ENCODE measurements at regions not wholly inside any gene's neighbourhood (a gene's known extent, or its start where the extent isn't known, plus 50 kb on each side); places are given as distances from the start of the nearest gene placed in this dataset.

- Histone ChIP-seq H2AFZ (ENCODE audit: low read depth, low read length) (no peak overlapping the region), H3K4me2 (ENCODE audit: low read length) (no peak overlapping the region), H3K36me3 (replicated peaks; ENCODE audit: low read depth, low read length) (no peaks in the 10 kb centered on the region), H3K27ac (ENCODE audit: low read length) (no peak overlapping the region), H3K9ac (ENCODE audit: low read length) (no peak overlapping the region), H3K79me2 (ENCODE audit: low read length) (no peaks in the 10 kb centered on the region), H3K4me3 (ENCODE audit: low read length) (no peak overlapping the region), H4K20me1 (ENCODE audit: insufficient read depth, low read length) (no peaks in the 10 kb centered on the region), H3K27me3 (ENCODE audit: low read depth, low read length) (peaks cover 64% of the 10 kb centered on the region), H3K9me3 (ENCODE audit: insufficient read depth, low read length) (no peaks in the 10 kb centered on the region), H3K4me1 (ENCODE audit: low read length) (no peaks in the 10 kb centered on the region)
- TF ChIP-seq CTCF (IDR thresholded peaks at IDR 0.05; ENCODE audit: low read depth, low read length) (no peak), EZH2phosphoT487 (IDR thresholded peaks at IDR 0.05; ENCODE audit: low read depth) (no peak)
These were observed 137.1 kb upstream of the KCNG1 start for GRCh38 chr20:51159981-51160380.

GRCh38 chr20:51159303-51159702 lies 136.4 kb upstream of the KCNG1 start:
- Histone ChIP-seq H4K20me1 (ENCODE audit: insufficient read depth, low read length) (no peaks in the 10 kb centered on the region), H3K9ac (ENCODE audit: low read length) (no peak overlapping the region), H3K27ac (ENCODE audit: low read length) (no peak overlapping the region), H3K4me2 (ENCODE audit: low read length) (no peak overlapping the region), H3K36me3 (replicated peaks; ENCODE audit: low read depth, low read length) (no peaks in the 10 kb centered on the region), H3K27me3 (ENCODE audit: low read depth, low read length) (peaks cover 71% of the 10 kb centered on the region), H3K4me1 (ENCODE audit: low read length) (no peaks in the 10 kb centered on the region), H3K4me3 (ENCODE audit: low read length) (no peak overlapping the region), H3K9me3 (ENCODE audit: insufficient read depth, low read length) (no peaks in the 10 kb centered on the region), H3K79me2 (ENCODE audit: low read length) (no peaks in the 10 kb centered on the region), H2AFZ (ENCODE audit: low read depth, low read length) (no peak overlapping the region)
- no peak for TF ChIP-seq EZH2phosphoT487 (IDR thresholded peaks at IDR 0.05; ENCODE audit: low read depth)
- no peak for TF ChIP-seq CTCF (IDR thresholded peaks at IDR 0.05; ENCODE audit: low read depth, low read length)

- Histone ChIP-seq H3K4me2 (ENCODE audit: low read length) (no peak overlapping the region), H3K79me2 (ENCODE audit: low read length) (no peaks in the 10 kb centered on the region), H3K27ac (ENCODE audit: low read length) (no peak overlapping the region), H3K4me3 (ENCODE audit: low read length) (no peak overlapping the region), H3K4me1 (ENCODE audit: low read length) (no peaks in the 10 kb centered on the region), H3K9me3 (ENCODE audit: insufficient read depth, low read length) (no peaks in the 10 kb centered on the region), H4K20me1 (ENCODE audit: insufficient read depth, low read length) (no peaks in the 10 kb centered on the region), H3K27me3 (ENCODE audit: low read depth, low read length) (peaks cover 82% of the 10 kb centered on the region), H3K36me3 (replicated peaks; ENCODE audit: low read depth, low read length) (no peaks in the 10 kb centered on the region), H2AFZ (ENCODE audit: low read depth, low read length) (no peak overlapping the region), H3K9ac (ENCODE audit: low read length) (no peak overlapping the region)
- TF ChIP-seq CTCF (IDR thresholded peaks at IDR 0.05; ENCODE audit: low read depth, low read length) (no peak), EZH2phosphoT487 (IDR thresholded peaks at IDR 0.05; ENCODE audit: low read depth) (no peak)
These were observed 135.3 kb upstream of the KCNG1 start for GRCh38 chr20:51158226-51158625.

- H3K4me2 ChIP-seq (ENCODE audit: low read length): no peak overlapping the region
- H3K4me1 ChIP-seq (ENCODE audit: low read length): no peaks in the 10 kb centered on the region
- no peaks in the 10 kb centered on the region for H3K36me3 ChIP-seq (replicated peaks; ENCODE audit: low read depth, low read length)
- H3K79me2 ChIP-seq (ENCODE audit: low read length): no peaks in the 10 kb centered on the region
- no peak overlapping the region for H3K27ac ChIP-seq (ENCODE audit: low read length)
- H3K9me3 ChIP-seq (ENCODE audit: insufficient read depth, low read length): no peaks in the 10 kb centered on the region
- no peak for TF ChIP-seq EZH2phosphoT487 (IDR thresholded peaks at IDR 0.05; ENCODE audit: low read depth)
- no peak overlapping the region for H2AFZ ChIP-seq (ENCODE audit: low read depth, low read length)
- H3K27me3 ChIP-seq (ENCODE audit: low read depth, low read length): peaks cover 84% of the 10 kb centered on the region
- H4K20me1 ChIP-seq (ENCODE audit: insufficient read depth, low read length): no peaks in the 10 kb centered on the region
- no peak overlapping the region for H3K9ac ChIP-seq (ENCODE audit: low read length)
- no peak overlapping the region for H3K4me3 ChIP-seq (ENCODE audit: low read length)
These were observed 133.4 kb upstream of the KCNG1 start for GRCh38 chr20:51156041-51156982.
